Ovary (tissue), 7 donors: ENCODE measurements at regions not wholly inside any gene's neighbourhood (a gene's known extent, or its start where the extent isn't known, plus 50 kb on each side); places are given as distances from the start of the nearest gene placed in this dataset.

Experiments used
- DNase-seq, 5 donors: peaks; one replicate each; pipeline ENCODE4 v3.0.0-alpha.2; 2019 to 2020
- H3K27ac ChIP-seq, 2 donors: fragments of 200-600 bp; one replicate each; pipeline versions ENCODE4 v1.5.1 to v1.8.0; 2019 to 2022
- H3K27me3 ChIP-seq: fragments of 200-600 bp; one replicate; pipeline ENCODE4 v1.8.0; 2022
- H3K36me3 ChIP-seq: fragments of 200-600 bp; sonication (generic); one replicate; pipeline ENCODE4 v1.5.1; 2019
- H3K4me1 ChIP-seq: one replicate; pipeline ENCODE4 v1.8.1; 2013; ENCODE audit warnings: mild to moderate bottlenecking, moderate library complexity; ENCODE audit not compliant: insufficient read depth
- H3K4me3 ChIP-seq: fragments of 200-600 bp; sonication (generic); one replicate; pipeline ENCODE4 v1.5.1; 2017
- H3K9me3 ChIP-seq, 2 donors: fragments of 200-600 bp in 1 of 2; sonication (generic) in 1 of 2; one replicate each; pipeline versions ENCODE4 v1.5.1 to v1.8.1; 2013 to 2019; ENCODE audit warnings: mild to moderate bottlenecking in 1 of 2, moderate library complexity in 1 of 2
- EP300 ChIP-seq: sonication (generic); formaldehyde crosslinking; IDR thresholded peaks from one replicate; pipeline ENCODE4 v1.6.1; 2017; ENCODE audit warnings: antibody characterized with exemption
- POLR2A ChIP-seq: fragments of 450-650 bp; IDR thresholded peaks from one replicate; pipeline ENCODE4 v1.6.1; 2017; ENCODE audit warnings: antibody characterized with exemption, mild to moderate bottlenecking, moderate library complexity
- WGBS, 3 donors: extraction: QIAGEN DNeasy Blood & Tissue Kit in 1 of 3; methylation state at CpG; one replicate each; pipeline versions ENCODE4 v1.1.5 to v1.1.7; 2013 to 2017; 5-methylcytosine and 5-hydroxymethylcytosine counted together
- intact Hi-C, 4 donors: fragments of 100-400 bp; cut with DNase I; formaldehyde crosslinking; loops; one replicate each; pipeline versions ENCODE4 v1.11.0 to v1.15.1; 2022 to 2023
- TF ChIP-seq, protein P1 (sequence below), 3 donors: fragments of 450-650 bp in 2 of 3; fragments of 200-600 bp in 1 of 3; IDR thresholded peaks; one replicate each; pipeline versions ENCODE4 v1.5.1 to v1.8.0; 2016 to 2022; ENCODE audit warnings: antibody characterized with exemption in 3 of 3, mild to moderate bottlenecking in 1 of 3
- donor health status: DM: no; HTN: no; CAD: no; lungs with moderate emphysema.
- donor health status: DM: no; HTN: no; CAD: no.
- donor health status: Bipolar disorder and iron deficiency.
- donor health status: DM: no; HTN: no; CAD: no.
- donor health status: DM: yes; HTN: yes; CAD: no.

- DNase-seq: no peak
- H3K9me3 ChIP-seq: no peaks in the 10 kb centered on the region
- no peak overlapping the region for H3K27ac ChIP-seq
- 16 to 17% (median 17%) methylated on average over 7 of the region's 7 CpGs for WGBS, 3 donors
- H3K4me1 ChIP-seq: no peaks in the 10 kb centered on the region
- H3K4me3 ChIP-seq: no peak overlapping the region
- TF ChIP-seq POLR2A (no peak), EP300 (no peak)
- TF ChIP-seq, protein P1, sequence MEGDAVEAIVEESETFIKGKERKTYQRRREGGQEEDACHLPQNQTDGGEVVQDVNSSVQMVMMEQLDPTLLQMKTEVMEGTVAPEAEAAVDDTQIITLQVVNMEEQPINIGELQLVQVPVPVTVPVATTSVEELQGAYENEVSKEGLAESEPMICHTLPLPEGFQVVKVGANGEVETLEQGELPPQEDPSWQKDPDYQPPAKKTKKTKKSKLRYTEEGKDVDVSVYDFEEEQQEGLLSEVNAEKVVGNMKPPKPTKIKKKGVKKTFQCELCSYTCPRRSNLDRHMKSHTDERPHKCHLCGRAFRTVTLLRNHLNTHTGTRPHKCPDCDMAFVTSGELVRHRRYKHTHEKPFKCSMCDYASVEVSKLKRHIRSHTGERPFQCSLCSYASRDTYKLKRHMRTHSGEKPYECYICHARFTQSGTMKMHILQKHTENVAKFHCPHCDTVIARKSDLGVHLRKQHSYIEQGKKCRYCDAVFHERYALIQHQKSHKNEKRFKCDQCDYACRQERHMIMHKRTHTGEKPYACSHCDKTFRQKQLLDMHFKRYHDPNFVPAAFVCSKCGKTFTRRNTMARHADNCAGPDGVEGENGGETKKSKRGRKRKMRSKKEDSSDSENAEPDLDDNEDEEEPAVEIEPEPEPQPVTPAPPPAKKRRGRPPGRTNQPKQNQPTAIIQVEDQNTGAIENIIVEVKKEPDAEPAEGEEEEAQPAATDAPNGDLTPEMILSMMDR (IDR thresholded peaks at IDR 0.05): no peak
- intact Hi-C loops: no loop called here
- no peaks in the 10 kb centered on the region for H3K36me3 ChIP-seq
- no peaks in the 10 kb centered on the region for H3K27me3 ChIP-seq
Measured at GRCh38 chr1:50279622-50280330, 143.5 kb downstream of the DMRTA2 start.

GRCh38 chr1:50278961-50279360 is 144.3 kb downstream of the DMRTA2 start:
- intact Hi-C loops: no loop called here
- Histone ChIP-seq H3K4me3 (no peak overlapping the region), H3K9me3 (no peaks in the 10 kb centered on the region), H3K27me3 (no peaks in the 10 kb centered on the region), H3K36me3 (no peaks in the 10 kb centered on the region), H3K4me1 (no peaks in the 10 kb centered on the region), H3K27ac (no peak overlapping the region)
- TF ChIP-seq, protein P1 (IDR thresholded peaks at IDR 0.05): no peak
- no peak for TF ChIP-seq POLR2A
- no peak for TF ChIP-seq EP300
- WGBS, 3 donors: 11 to 23% (median 14%) methylated on average over 3 of the region's 3 CpGs
- no peak for DNase-seq

- 4 to 5% (median 5%) methylated on average over 7 of the region's 7 CpGs for WGBS, 3 donors
- intact Hi-C loops: no loop called here
- Histone ChIP-seq H3K27me3 (no peaks in the 10 kb centered on the region), H3K4me3 (no peak overlapping the region), H3K9me3 (no peaks in the 10 kb centered on the region), H3K4me1 (no peaks in the 10 kb centered on the region), H3K27ac (no peak overlapping the region), H3K36me3 (no peaks in the 10 kb centered on the region)
- DNase-seq: no peak
- TF ChIP-seq EP300 (no peak), POLR2A (no peak)
- TF ChIP-seq, protein P1 (IDR thresholded peaks at IDR 0.05): no peak
Measured at GRCh38 chr1:50278410-50278809, 144.8 kb downstream of the DMRTA2 start.

DNA sequence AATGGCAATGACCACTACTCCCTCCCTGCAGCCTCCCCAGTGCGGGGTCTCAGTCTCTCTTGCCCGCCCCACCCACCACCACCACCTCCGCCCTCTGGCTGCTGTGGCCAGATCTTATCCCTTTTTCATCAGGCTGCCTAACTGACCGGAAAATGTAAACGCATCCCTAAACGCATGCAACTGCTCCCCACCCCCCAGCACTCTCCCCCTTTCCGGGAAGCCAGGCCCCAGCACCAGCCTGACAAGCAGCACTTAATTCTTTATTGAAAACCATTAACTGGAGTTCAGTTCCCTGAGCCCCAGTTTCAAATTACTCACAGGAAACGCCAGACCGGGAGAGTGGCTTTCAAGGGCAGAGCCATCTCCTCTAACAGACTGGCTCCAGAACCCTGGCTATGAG is 147.7 kb downstream of the DMRTA2 start:
- TF ChIP-seq EP300: no peak
- no peak for TF ChIP-seq POLR2A
- TF ChIP-seq, protein P1 (IDR thresholded peaks at IDR 0.05): no peak
- Histone ChIP-seq H3K36me3 (no peaks in the 10 kb centered on the region), H3K4me1 (no peaks in the 10 kb centered on the region), H3K9me3 (no peaks in the 10 kb centered on the region), H3K27ac (no peak overlapping the region), H3K27me3 (no peaks in the 10 kb centered on the region), H3K4me3 (no peak overlapping the region)
- 4 to 7% (median 6%) methylated on average over 9 of the region's 9 CpGs for WGBS, 3 donors
- no peak for DNase-seq
- intact Hi-C loops: no loop called here
